Glutamatergic neuron (in vitro differentiated cells): ENCODE measurements at regions not wholly inside any gene's neighbourhood (a gene's known extent, or its start where the extent isn't known, plus 50 kb on each side); places are given as distances from the start of the nearest gene placed in this dataset.

Experiments used
- DNase-seq: peaks from one replicate; pipeline ENCODE4 v3.0.0; 2022
- H3K27ac Mint-ChIP-seq: one replicate; pipeline ENCODE4 v1.8.0; 2020; ENCODE audit warnings: mild to moderate bottlenecking, mixed read lengths, inconsistent platforms; ENCODE audit not compliant: unreplicated experiment
- H3K27me3 Mint-ChIP-seq: one replicate; pipeline ENCODE4 v1.8.0; 2020; ENCODE audit warnings: mild to moderate bottlenecking, moderate library complexity, mixed read lengths, inconsistent platforms; ENCODE audit not compliant: unreplicated experiment
- H3K36me3 Mint-ChIP-seq: one replicate; pipeline ENCODE4 v1.8.0; 2020; ENCODE audit warnings: mild to moderate bottlenecking, mixed read lengths, inconsistent platforms; ENCODE audit not compliant: unreplicated experiment
- H3K4me1 Mint-ChIP-seq: one replicate; pipeline ENCODE4 v1.8.0; 2020; ENCODE audit warnings: mild to moderate bottlenecking, low read depth, mixed read lengths, inconsistent platforms; ENCODE audit not compliant: unreplicated experiment
- H3K4me3 Mint-ChIP-seq: one replicate; pipeline ENCODE4 v1.8.0; 2020; ENCODE audit warnings: mild to moderate bottlenecking, mixed read lengths, inconsistent platforms; ENCODE audit not compliant: unreplicated experiment
- H3K9me3 Mint-ChIP-seq: one replicate; pipeline ENCODE4 v1.8.0; 2020; ENCODE audit warnings: mild to moderate bottlenecking, moderate library complexity, mixed read lengths, inconsistent platforms; ENCODE audit not compliant: unreplicated experiment
- TF ChIP-seq, protein P1 (sequence below): fragments of 200-600 bp; sonication (generic); IDR thresholded peaks from one replicate; pipeline ENCODE4 v1.5.0; 2021; ENCODE audit not compliant: partially characterized antibody, unreplicated experiment

DNA sequence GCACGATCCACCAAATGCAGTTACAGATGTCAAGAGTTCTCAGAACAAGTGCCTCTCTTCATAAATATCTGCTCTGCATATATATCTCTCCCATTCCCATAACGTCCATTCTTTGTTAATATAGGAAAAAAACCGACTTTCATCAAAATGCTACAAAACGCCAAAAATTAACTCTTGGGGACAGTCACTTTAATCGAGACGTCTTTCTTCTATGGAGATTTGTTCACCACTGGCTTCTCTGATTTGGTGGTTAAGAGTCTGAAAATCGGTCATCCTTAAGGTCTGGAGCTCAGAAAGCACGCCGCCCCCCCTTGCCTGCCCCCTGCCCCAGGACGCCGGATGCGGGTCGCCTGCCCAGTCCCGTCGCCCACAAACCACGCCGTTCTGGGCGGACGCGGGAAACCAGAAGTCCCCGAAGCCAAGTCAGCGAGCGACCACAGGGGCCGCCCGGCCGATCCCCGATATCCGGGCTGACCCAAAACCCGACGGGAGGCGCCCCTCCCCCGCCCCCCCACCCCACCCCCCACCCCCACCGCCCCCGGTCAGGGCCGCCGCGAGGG is 252.7 kb downstream of the TJP1 start:
- Mint-ChIP-seq H3K27me3 (peaks cover 18% of the 10 kb centered on the region), H3K9me3 (peaks cover 9% of the 10 kb centered on the region), H3K4me3 (peak overlapping the region; percentile 90), H3K36me3 (peaks cover 2% of the 10 kb centered on the region), H3K4me1 (peaks cover 5% of the 10 kb centered on the region), H3K27ac (no peak overlapping the region)
- TF ChIP-seq, protein P1, sequence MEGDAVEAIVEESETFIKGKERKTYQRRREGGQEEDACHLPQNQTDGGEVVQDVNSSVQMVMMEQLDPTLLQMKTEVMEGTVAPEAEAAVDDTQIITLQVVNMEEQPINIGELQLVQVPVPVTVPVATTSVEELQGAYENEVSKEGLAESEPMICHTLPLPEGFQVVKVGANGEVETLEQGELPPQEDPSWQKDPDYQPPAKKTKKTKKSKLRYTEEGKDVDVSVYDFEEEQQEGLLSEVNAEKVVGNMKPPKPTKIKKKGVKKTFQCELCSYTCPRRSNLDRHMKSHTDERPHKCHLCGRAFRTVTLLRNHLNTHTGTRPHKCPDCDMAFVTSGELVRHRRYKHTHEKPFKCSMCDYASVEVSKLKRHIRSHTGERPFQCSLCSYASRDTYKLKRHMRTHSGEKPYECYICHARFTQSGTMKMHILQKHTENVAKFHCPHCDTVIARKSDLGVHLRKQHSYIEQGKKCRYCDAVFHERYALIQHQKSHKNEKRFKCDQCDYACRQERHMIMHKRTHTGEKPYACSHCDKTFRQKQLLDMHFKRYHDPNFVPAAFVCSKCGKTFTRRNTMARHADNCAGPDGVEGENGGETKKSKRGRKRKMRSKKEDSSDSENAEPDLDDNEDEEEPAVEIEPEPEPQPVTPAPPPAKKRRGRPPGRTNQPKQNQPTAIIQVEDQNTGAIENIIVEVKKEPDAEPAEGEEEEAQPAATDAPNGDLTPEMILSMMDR: no peak
- peak; percentile 47 for DNase-seq

DNA sequence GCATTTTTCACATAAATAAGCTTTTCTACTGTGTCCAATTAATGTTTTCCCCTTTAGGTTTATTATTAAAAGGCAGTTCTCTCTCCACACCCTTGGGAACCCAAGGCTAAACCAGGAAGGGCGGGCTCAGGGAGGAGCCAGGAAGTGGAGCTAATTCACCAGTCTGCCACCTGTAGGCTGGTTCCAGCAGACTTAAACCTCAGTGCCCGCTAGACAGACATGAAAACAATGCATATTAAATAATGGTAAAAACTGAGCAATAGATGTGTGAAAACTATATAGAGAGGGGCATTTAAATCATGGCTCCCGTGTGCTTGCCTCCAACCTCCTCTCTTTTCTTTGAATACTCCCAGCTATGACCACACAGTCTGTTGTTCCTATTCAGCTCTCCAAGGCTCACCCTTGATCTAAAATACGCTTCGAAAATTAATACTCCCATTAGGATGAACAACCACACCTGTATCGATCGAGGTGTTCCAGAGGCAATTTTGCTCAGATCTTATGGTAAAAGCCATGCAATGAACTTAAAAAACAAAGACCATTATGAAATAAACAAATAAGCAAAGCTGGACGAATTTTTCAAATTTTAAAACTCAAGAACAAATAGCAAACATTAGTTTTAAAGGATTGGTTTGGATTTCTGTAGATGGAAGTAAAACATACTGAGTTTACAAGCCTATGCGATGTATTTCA is 253.3 kb downstream of the TJP1 start:
- TF ChIP-seq, protein P1: no peak
- peaks cover 11% of the 10 kb centered on the region for H3K9me3 Mint-ChIP-seq
- peak; percentile 32 for DNase-seq
- H3K36me3 Mint-ChIP-seq: no peaks in the 10 kb centered on the region
- peaks cover 18% of the 10 kb centered on the region for H3K27me3 Mint-ChIP-seq
- peaks cover 5% of the 10 kb centered on the region for H3K4me1 Mint-ChIP-seq
- H3K4me3 Mint-ChIP-seq: peak overlapping the region; percentile 90
- H3K27ac Mint-ChIP-seq: no peak overlapping the region

DNA sequence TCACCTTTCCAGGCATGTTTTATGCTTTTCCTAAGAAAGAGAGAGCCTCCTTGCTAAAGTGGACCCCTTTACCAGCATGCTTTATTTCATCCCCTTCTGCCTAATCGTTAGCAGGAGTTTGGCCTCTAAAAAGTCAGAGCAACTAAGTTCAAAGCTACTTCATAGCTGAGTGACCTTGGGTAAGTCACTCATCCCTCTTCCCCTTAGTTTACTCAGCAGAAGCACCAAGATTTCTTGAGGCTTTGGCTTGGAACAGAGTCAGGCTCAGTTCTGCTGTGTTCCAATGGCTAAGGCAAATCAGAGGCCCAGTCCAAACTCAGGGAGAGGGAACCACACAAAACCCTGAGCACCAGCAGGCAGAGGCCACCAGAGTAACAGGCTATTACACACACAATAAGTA is 254.9 kb downstream of the TJP1 start:
- Mint-ChIP-seq H3K4me3 (no peak overlapping the region), H3K4me1 (peaks cover 4% of the 10 kb centered on the region), H3K27ac (no peak overlapping the region), H3K9me3 (peaks cover 11% of the 10 kb centered on the region), H3K27me3 (peaks cover 15% of the 10 kb centered on the region), H3K36me3 (no peaks in the 10 kb centered on the region)
- DNase-seq: no peak
- TF ChIP-seq, protein P1: no peak

DNA sequence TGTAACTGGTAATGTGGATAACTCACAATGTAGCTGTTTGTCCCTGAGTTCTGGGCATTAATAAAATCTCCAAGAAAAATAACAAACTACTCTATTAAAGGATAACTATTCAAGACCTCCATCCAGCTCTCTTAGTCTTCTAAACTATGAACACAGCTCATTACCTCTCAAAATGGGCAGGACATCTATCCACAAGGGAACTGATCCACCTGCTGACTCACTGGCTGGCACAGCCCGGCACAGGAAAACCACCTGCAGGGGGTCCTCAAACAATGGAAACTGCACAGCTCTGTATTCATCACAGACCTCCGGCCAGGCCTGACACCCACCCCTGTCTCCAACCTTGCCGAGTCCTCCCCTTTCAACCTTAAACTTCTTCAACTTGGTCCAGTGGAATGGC is 255.4 kb downstream of the TJP1 start:
- Mint-ChIP-seq H3K36me3 (no peaks in the 10 kb centered on the region), H3K4me3 (no peak overlapping the region), H3K27me3 (peaks cover 13% of the 10 kb centered on the region), H3K27ac (no peak overlapping the region), H3K9me3 (peaks cover 11% of the 10 kb centered on the region), H3K4me1 (peaks cover 3% of the 10 kb centered on the region)
- no peak for DNase-seq
- TF ChIP-seq, protein P1: no peak

DNA sequence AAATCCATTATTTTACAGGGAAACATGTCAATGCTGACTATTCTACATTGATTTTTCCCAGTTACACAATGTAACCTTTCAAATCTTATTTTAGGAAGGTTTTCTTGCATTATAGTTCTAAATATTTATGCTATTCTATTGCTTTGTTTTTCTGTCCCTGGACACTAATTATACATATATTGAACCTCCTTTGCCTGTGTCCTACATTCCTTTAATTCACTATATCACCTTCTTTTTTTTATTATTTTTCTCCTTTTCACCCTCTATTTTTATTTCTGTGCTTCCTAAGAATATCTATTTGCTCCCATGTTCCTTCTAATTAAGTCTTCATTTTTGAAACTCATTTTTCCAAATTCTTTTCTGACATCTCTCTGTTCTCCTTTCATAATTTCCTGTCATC is 259.2 kb downstream of the TJP1 start:
- Mint-ChIP-seq H3K36me3 (peaks cover 13% of the 10 kb centered on the region), H3K9me3 (peaks cover 9% of the 10 kb centered on the region), H3K4me3 (no peak overlapping the region), H3K27me3 (peaks cover 2% of the 10 kb centered on the region), H3K4me1 (no peaks in the 10 kb centered on the region), H3K27ac (no peak overlapping the region)
- no peak for DNase-seq
- TF ChIP-seq, protein P1: no peak
